GM19438 (cell line): ENCODE measurements at regions not wholly inside any gene's neighbourhood (a gene's known extent, or its start where the extent isn't known, plus 50 kb on each side); places are given as distances from the start of the nearest gene placed in this dataset.

Experiments
- ATAC-seq: cut with Tn5 transposase; IDR thresholded peaks from one replicate; pipeline ENCODE4 v1.9.1; 2021; ENCODE audit warnings: low read depth; ENCODE audit not compliant: unreplicated experiment

DNA sequence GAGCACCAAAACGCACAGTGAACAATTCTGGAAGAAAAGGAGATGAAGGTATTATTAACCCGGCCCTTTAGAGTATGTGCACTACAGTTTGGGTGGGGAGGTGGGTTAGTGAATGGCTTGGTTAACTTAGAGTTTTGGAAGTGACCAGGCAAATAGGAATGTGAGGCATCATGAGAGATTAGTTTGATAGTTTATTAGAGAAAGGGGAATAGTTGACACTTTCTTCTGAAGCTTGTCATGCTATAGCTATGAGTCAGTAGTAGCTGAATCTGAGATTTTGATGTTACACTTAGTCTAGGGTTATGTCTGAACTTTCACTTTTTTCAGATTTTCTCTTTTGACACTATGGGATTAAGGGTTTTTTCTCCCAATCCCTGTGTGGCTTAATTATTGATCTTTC lies 567.2 kb downstream of the SNAPC1 start:
- ATAC-seq = no peak

- no peak for ATAC-seq
Measured at GRCh38 chr14:62347562-62348011, 585.4 kb downstream of the SNAPC1 start.

GRCh38 chr14:62357362-62357761 lies 595.1 kb downstream of the SNAPC1 start:
- no peak for ATAC-seq

- ATAC-seq = no peak
Measured at GRCh38 chr14:62364161-62364560, 601.9 kb downstream of the SNAPC1 start.

DNA sequence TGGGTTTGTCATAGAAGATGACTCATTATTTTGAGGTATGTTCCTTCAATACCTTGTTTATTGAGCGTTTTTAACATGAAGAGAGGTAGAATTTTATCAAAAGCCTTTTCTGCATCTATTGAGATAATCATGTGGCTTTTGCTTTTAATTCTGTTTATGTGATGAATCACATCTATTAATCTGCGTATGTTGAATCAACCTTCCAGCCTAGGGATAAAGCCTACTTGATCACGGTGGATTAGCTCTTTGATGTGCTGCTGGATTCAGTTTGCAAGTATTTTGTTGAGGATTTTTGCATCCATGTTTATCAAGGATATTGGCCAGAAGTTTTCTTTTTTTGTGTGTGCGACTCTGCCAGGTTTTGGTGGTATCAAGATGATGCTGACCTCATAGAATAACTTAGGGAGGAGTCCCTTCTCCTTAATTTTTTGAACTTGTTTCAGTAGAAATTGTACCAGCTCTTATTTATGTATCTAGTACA lies 602.6 kb downstream of the SNAPC1 start:
- no peak for ATAC-seq

DNA sequence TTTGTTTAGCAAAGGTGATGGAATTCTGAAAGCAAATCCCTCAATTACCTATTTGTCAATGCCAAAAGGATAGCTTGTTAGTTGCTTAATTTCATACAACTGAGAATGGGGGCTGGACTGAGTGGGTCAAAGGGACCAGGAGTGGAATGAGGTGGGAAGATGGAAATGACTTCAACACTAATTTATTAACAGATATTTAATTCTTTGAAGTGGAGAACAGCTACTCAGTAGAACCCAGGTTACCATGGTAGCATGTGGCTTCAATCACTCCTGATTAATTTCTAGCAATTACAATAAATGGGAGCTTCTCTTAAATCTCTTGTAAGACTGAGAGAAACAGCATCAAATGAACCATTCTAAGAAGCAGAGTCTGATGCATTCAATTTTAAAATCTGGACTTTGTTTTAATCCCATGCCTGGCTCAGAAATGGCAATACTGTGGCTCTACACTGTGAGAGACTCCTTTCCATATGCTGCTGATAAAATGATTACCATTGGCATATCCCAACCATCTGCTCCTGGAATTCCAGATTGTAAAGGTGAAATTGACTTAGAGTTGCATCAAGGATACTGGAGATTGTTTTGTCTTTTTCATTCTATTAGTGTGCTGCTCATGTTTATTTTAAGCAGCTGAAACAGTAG lies 607.8 kb downstream of the SNAPC1 start:
- ATAC-seq = no peak

GRCh38 chr14:62373944-62374343 lies 611.7 kb downstream of the SNAPC1 start:
- ATAC-seq = no peak

DNA sequence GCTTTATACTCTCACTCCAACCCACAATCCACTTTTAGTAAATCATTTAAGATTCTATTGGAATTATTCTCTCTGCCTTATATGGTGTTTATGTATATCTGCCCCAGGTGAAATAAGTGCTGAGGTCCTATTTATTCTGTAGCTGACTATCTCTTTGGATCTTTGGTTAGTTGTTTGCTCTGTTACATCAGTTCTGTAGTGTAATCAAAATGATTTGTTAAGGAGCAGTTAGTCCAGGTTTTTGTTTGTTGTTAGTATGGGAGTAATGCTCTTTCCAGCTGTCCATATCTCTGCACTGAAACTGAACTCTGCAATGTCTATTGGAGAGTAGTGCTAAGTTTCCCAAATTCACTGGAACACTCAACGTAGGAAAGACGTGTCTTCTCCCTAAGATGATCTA lies 615.8 kb downstream of the SNAPC1 start:
- ATAC-seq = no peak

DNA sequence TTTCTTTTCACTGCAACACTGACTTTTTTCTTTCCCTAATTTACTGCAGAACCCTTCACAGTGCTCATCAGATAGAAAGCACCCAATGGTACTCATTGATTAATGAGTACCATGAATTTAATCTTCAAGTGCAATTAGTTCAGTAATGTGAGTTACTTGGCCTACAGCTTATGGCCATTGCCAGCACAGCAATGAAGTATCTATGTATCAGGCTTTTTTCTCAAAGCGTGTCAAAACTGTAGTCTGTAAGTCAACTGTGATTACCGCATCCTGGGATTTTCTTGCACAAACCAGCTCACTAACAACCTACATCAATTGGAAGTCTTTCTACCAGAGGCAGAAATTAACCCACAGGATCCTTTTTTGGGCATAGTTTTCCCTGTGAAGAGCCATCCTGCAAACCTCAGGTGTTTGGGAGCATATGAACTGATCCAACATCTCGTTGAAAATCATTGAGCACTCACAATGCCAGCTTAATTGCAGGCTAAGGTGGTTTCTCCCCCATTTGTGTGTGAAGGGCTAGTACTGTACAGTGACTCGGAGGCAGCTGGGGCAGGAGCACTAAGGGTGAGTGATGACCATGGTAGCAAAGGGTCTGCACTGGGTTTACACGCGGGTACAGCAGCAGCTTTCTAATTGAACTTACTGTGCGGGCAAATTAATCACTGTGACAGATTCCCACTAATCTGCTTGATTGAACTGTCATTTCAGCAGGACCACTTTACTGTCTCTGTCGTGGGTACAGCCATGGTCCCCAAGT lies 619.3 kb downstream of the SNAPC1 start:
- no peak for ATAC-seq

- no peak for ATAC-seq
Measured at GRCh38 chr14:62409169-62409568, 636.1 kb downstream of the KCNH5 start.

GRCh38 chr14:62409626-62410300 lies 635.5 kb downstream of the KCNH5 start:
- ATAC-seq = no peak

DNA sequence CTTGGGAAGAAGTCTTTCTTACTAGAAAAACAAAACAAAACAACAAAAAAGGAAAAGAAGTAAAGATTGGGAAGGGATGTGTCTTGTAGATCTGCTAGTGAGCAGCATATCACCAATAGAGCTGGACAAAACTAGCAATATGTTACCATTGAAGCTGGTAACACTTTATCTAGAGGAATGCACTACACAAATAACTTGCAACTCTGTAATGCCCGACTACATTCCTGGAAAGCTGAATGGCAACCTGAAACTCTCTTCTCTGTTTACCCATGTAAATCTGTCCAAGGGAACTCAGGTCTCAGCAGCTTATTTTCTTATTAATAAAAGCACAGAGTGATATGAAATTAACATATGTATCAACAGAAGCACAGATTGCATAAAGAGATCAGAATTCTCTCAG lies 624.4 kb downstream of the KCNH5 start:
- no peak for ATAC-seq

DNA sequence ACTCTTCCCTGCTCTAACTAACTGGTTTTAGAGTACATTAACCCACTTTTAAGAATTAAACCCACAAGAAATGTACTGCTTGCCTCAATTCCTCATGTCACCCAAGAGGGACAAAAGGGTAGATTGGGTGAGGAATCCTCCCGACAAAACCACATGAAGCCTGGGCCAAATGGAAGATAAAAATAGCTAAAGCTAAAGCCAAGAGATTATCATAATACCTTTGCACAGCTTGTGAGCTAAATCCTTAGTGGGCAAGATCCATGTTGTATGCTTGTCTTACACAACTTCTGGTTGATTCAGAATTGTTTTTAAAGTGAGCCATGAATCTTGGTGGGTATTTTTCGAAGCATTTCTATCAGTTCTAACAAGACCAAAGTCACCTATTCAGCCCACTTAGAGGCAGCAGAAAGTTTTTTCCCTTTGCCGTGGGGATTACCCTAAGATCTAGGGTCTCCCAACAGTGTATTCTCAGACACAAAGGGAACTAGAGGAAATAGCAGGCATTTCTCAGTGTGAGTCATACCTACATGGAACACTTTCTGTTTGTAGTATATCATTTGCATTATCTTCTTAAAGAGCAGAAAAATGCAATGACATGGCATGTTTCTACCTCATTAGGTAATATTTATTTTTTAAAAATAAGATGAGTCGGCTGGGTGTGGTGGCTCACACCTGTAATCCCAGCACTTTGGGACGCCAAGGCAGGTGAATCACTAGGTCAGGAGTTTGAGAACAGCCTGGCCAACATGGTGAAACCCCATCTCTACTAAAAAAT lies 616.6 kb downstream of the KCNH5 start:
- no peak for ATAC-seq

- ATAC-seq = no peak
Measured at GRCh38 chr14:62429683-62430082, 615.6 kb downstream of the KCNH5 start.

GRCh38 chr14:62431496-62431895 lies 613.8 kb downstream of the KCNH5 start:
- ATAC-seq = no peak

DNA sequence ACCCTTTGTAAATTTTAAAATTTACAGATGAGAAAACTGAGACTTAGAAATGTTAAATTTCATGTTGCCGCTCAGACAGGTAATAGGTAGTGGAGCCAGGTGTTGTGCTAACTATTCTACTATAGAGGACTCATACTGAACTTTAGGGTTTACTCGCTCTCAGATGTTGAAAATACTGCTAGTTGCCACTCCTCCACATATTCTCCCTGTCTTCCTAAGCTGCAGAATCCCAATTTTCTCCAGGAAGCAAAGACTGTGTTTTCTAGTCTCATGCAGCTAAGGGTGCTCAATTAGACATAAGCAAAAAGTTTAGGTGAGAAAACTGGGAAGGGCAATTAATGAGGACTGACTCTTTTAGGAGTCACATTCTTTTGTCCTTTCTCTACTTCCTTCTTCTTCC lies 612.3 kb downstream of the KCNH5 start:
- no peak for ATAC-seq

- no peak for ATAC-seq
Measured at GRCh38 chr14:62436261-62436660, 609.0 kb downstream of the KCNH5 start.

DNA sequence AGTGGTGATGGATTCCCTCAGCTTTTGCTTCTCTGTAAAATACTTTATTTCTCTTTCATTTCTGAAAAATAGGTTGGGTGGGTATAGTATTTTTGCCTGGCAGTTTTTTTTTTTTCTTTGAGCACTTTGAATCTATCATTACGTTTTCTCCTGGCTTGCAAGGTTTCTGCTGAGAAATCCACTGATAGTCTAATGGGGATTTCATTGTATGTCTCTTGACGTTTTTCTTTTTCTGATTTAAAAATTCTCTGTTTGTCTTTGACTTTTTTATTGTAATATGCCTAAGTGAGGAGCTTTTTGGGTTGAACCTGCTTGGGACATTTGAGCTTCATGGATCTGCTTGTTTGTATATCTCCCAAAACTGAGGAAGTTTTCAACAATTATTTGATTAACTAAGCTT lies 606.0 kb downstream of the KCNH5 start:
- no peak for ATAC-seq

DNA sequence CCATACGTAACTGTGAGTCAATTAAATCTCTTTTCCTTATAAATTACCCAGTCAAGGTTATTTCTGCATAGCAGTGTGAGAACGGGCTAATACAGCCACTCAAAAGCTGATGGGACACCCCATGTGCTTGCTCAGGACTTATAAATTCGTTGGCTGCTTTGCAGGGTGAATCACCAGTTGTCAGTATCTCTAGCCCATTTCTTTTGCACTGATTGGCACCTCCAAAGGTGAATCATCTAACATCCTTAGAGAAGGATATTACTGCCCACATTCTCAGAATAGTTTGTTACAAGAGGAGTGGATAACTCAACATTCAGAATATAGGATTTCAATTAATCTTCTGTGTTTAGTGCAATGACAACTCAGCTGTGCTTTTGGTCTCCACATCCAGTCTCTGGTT lies 601.5 kb downstream of the KCNH5 start:
- ATAC-seq = no peak

GRCh38 chr14:62445570-62445969 lies 599.7 kb downstream of the KCNH5 start:
- no peak for ATAC-seq

GRCh38 chr14:62451221-62451620 lies 594.0 kb downstream of the KCNH5 start:
- no peak for ATAC-seq
